ENCODE measurements at regions not wholly inside any gene's neighbourhood (a gene's known extent, or its start where the extent isn't known, plus 50 kb on each side); places are given as distances from the start of the nearest gene placed in this dataset.

- no peaks in the 10 kb centered on the region for H3K36me3 Mint-ChIP-seq (ENCODE audit: insufficient read depth, unreplicated experiment)
- TF ChIP-seq, protein P1, sequence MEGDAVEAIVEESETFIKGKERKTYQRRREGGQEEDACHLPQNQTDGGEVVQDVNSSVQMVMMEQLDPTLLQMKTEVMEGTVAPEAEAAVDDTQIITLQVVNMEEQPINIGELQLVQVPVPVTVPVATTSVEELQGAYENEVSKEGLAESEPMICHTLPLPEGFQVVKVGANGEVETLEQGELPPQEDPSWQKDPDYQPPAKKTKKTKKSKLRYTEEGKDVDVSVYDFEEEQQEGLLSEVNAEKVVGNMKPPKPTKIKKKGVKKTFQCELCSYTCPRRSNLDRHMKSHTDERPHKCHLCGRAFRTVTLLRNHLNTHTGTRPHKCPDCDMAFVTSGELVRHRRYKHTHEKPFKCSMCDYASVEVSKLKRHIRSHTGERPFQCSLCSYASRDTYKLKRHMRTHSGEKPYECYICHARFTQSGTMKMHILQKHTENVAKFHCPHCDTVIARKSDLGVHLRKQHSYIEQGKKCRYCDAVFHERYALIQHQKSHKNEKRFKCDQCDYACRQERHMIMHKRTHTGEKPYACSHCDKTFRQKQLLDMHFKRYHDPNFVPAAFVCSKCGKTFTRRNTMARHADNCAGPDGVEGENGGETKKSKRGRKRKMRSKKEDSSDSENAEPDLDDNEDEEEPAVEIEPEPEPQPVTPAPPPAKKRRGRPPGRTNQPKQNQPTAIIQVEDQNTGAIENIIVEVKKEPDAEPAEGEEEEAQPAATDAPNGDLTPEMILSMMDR (IDR thresholded peaks at IDR 0.05; ENCODE audit: unreplicated experiment) = no peak
- no peak overlapping the region for H3K4me3 Mint-ChIP-seq (ENCODE audit: low read depth, unreplicated experiment)
- H3K27me3 Mint-ChIP-seq (ENCODE audit: unreplicated experiment) = no peaks in the 10 kb centered on the region
- CTCF ChIA-PET = no interaction called here
- no peaks in the 10 kb centered on the region for H3K9me3 Mint-ChIP-seq (ENCODE audit: low read depth, unreplicated experiment)
- no peak for DNase-seq
- intact Hi-C loops (cut with micrococcal nuclease; ENCODE audit: unreplicated experiment) = no loop called here
- no TSS peak for BruUV-seq (replicated peaks)
- peaks cover 8% of the 10 kb centered on the region for H3K4me1 Mint-ChIP-seq (ENCODE audit: low read depth, unreplicated experiment)
- H3K27ac Mint-ChIP-seq (ENCODE audit: unreplicated experiment) = no peak overlapping the region
These were observed 374.1 kb downstream of the BCKDHB start for GRCh38 chr6:80480421-80481157.

DNA sequence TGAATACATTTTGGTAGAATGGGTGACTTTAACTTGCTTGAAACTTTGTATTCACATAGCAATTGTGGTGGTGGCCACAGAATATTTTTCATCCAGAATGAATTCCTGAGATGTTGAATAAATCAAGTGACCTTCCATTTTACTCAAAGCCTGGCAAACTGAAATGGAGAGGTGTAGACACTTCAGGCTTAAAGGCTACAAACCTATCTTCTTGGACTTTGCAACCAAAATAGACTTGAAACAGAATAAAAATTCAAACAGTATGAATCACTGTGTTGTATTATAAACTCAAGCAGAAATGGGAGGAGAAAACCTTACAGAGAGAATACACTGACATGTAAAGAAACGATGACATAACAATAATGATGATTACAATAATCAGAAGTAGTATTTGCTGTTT is 371.6 kb downstream of the BCKDHB start:
- no peak for DNase-seq

GRCh38 chr6:80477591-80477990 is 371.1 kb downstream of the BCKDHB start:
- TF ChIP-seq, protein P1 (IDR thresholded peaks at IDR 0.05; ENCODE audit: unreplicated experiment) = no peak
- Mint-ChIP-seq H3K9me3 (ENCODE audit: low read depth, unreplicated experiment) (no peaks in the 10 kb centered on the region), H3K36me3 (ENCODE audit: insufficient read depth, unreplicated experiment) (no peaks in the 10 kb centered on the region), H3K4me1 (ENCODE audit: low read depth, unreplicated experiment) (peaks cover 8% of the 10 kb centered on the region), H3K27ac (ENCODE audit: unreplicated experiment) (no peak overlapping the region), H3K27me3 (ENCODE audit: unreplicated experiment) (no peaks in the 10 kb centered on the region), H3K4me3 (ENCODE audit: low read depth, unreplicated experiment) (no peak overlapping the region)
- intact Hi-C loops (cut with micrococcal nuclease; ENCODE audit: unreplicated experiment) = loop anchor here (5.0 kb wide), 1 partner anchor 140 kb away; no protein-coding TSS in a partner anchor
- BruUV-seq (replicated peaks) = no TSS peak
- no peak for DNase-seq
- CTCF ChIA-PET = no interaction called here

More for the DNA sequence above, 371.6 kb downstream of the BCKDHB start:
- no peaks in the 10 kb centered on the region for H3K9me3 Mint-ChIP-seq (ENCODE audit: low read depth, unreplicated experiment)
- peaks cover 8% of the 10 kb centered on the region for H3K4me1 Mint-ChIP-seq (ENCODE audit: low read depth, unreplicated experiment)
- intact Hi-C loops (cut with micrococcal nuclease; ENCODE audit: unreplicated experiment) = loop anchor here (5.0 kb wide), 1 partner anchor 141 kb away; no protein-coding TSS in a partner anchor
- TF ChIP-seq, protein P1 (IDR thresholded peaks at IDR 0.05; ENCODE audit: unreplicated experiment) = no peak
- H3K4me3 Mint-ChIP-seq (ENCODE audit: low read depth, unreplicated experiment) = no peak overlapping the region
- CTCF ChIA-PET = no interaction called here
- H3K27ac Mint-ChIP-seq (ENCODE audit: unreplicated experiment) = no peak overlapping the region
- no peaks in the 10 kb centered on the region for H3K27me3 Mint-ChIP-seq (ENCODE audit: unreplicated experiment)
- no TSS peak for BruUV-seq (replicated peaks)
- no peaks in the 10 kb centered on the region for H3K36me3 Mint-ChIP-seq (ENCODE audit: insufficient read depth, unreplicated experiment)

DNA sequence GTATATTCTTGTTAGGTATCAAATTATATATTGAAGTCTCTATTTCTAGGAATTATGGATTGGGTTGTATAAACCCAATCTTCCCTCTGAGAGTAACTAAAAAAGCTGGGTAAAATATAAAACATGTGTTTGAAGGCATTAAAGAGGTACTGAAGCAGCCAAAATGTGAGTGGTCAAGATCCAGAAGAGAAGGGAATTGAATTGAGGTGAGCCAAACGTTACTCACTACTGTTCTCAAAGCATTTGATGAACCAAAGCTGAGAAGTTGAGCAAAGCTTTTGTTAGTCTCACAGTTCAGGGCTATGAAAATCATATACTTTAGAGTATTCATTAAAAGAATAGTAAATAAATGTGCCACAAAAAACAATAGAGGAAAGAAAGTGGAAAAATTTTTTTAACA is 365.8 kb downstream of the BCKDHB start:
- BruUV-seq (replicated peaks) = no TSS peak
- TF ChIP-seq, protein P1 (IDR thresholded peaks at IDR 0.05; ENCODE audit: unreplicated experiment) = no peak
- Mint-ChIP-seq H3K9me3 (ENCODE audit: low read depth, unreplicated experiment) (no peaks in the 10 kb centered on the region), H3K27me3 (ENCODE audit: unreplicated experiment) (no peaks in the 10 kb centered on the region), H3K4me1 (ENCODE audit: low read depth, unreplicated experiment) (peaks cover 2% of the 10 kb centered on the region), H3K4me3 (ENCODE audit: low read depth, unreplicated experiment) (no peak overlapping the region), H3K27ac (ENCODE audit: unreplicated experiment) (no peak overlapping the region), H3K36me3 (ENCODE audit: insufficient read depth, unreplicated experiment) (no peaks in the 10 kb centered on the region)
- intact Hi-C loops (cut with micrococcal nuclease; ENCODE audit: unreplicated experiment) = no loop called here
- no peak for DNase-seq
- CTCF ChIA-PET = no interaction called here

Data from Calu3 (cell line).